ENCODE measurements at regions not wholly inside any gene's neighbourhood (a gene's known extent, or its start where the extent isn't known, plus 50 kb on each side); places are given as distances from the start of the nearest gene placed in this dataset.

DNA sequence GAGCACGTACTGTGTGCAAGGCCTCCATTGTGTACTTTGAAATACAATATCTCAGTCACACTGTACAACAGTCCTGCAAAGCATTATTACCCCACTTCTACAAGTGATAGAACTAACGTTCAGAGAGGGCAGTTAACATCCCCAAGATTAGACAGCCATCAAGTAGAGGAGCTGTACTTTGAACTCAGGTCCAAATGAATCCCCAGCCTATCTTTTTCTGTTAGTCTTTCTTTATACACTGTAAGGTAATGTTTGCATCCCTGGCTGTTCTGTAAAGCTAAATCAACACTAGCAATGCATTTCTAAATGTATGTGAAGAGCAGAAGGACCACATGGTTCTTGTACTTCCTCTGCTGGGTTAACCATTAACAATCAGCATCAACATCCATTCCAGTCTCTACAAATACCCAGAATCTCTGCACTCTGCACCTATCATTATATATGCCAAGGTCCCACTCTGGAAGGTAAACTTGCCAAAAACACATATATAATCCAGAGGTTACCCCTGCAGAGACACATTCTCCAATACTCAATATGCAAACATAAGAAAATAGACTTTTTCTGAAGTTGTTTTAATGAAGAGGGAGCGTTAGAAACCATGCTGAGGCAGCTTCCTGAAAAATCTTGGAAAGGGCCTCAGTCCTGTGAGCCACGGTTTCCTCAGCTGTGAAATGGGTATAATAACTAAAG, 182.3 kb downstream of the MZT1 start:
- H3K36me3 Mint-ChIP-seq, result no peaks in the 10 kb centered on the region
- H3K27ac ChIP-seq (ENCODE audit: low read depth, low read length), result no peak overlapping the region
- H3K27me3 Mint-ChIP-seq, result peaks cover 0 to 12% (median 0%) of the 10 kb centered on the region in 5 donors
- H3K27ac Mint-ChIP-seq, result no peak overlapping the region
- intact Hi-C loops (cut with micrococcal nuclease), result no loop called here
- H3K4me3 ChIP-seq (ENCODE audit: low read length), result no peak overlapping the region
- no peak overlapping the region for H3K4me3 Mint-ChIP-seq
- H3K9me3 ChIP-seq (ENCODE audit: control insufficient read depth in 2 of 3, low read length in 3 of 3), result no peaks in the 10 kb centered on the region
- no peak for DNase-seq
- H3K36me3 ChIP-seq (ENCODE audit: control insufficient read depth in 2 of 3, insufficient read depth in 3 of 3, low read length in 3 of 3), result no peaks in the 10 kb centered on the region
- H3K4me1 ChIP-seq (ENCODE audit: control insufficient read depth in 2 of 2, insufficient read depth in 2 of 2, low read length in 2 of 2), result no peaks in the 10 kb centered on the region
- CTCF ChIA-PET, result no interaction called here
- no peaks in the 10 kb centered on the region for H3K4me1 Mint-ChIP-seq
- H3K9me3 Mint-ChIP-seq, result peaks cover 0 to 5% (median 0%) of the 10 kb centered on the region in 11 donors
- POLR2A ChIA-PET, result no interaction called here
- ATAC-seq, result no peak
- peaks cover 0 to 3% of the 10 kb centered on the region in 2 donors for H3K27me3 ChIP-seq (ENCODE audit: control insufficient read depth in 2 of 2, insufficient read depth in 2 of 2, low read length in 2 of 2)

DNA sequence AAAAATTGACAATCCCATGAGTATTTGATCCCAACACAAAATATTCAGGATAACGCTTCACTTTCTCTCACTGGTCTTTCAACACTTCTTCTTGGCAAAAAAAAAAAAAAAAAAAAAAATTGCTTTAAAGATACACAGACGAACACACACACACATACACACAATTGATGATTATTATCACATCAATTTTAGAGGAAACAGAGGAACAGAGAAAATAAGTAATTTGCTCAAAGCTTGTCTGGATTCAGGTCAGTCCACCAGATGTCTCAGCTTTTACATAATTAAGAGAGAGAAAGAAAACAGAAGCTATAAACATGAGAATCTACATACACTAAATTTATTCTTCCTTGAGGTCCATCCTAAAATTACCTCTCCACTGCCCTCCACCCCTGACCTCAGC, 183.4 kb downstream of the MZT1 start:
- H3K27ac ChIP-seq (ENCODE audit: low read depth, low read length), result no peak overlapping the region
- POLR2A ChIA-PET, result no interaction called here
- H3K27me3 ChIP-seq (ENCODE audit: control insufficient read depth in 2 of 2, insufficient read depth in 2 of 2, low read length in 2 of 2), result peaks cover 0 to 3% of the 10 kb centered on the region in 2 donors
- CTCF ChIA-PET, result interaction anchor here (0.6 kb wide), 1 partner anchor 13 kb away, joined by 3 read pairs; no protein-coding TSS in a partner anchor
- Mint-ChIP-seq H3K4me3 (no peak overlapping the region), H3K4me1 (no peaks in the 10 kb centered on the region), H3K27me3 (peaks cover 0 to 12% (median 0%) of the 10 kb centered on the region in 5 donors), H3K9me3 (peaks cover 0 to 5% (median 0%) of the 10 kb centered on the region in 11 donors), H3K27ac (no peak overlapping the region), H3K36me3 (no peaks in the 10 kb centered on the region)
- ATAC-seq, result no peak
- no peak overlapping the region for H3K4me3 ChIP-seq (ENCODE audit: low read length)
- intact Hi-C loops (cut with micrococcal nuclease), result no loop called here
- H3K36me3 ChIP-seq (ENCODE audit: control insufficient read depth in 2 of 3, insufficient read depth in 3 of 3, low read length in 3 of 3), result no peaks in the 10 kb centered on the region
- no peaks in the 10 kb centered on the region for H3K4me1 ChIP-seq (ENCODE audit: control insufficient read depth in 2 of 2, insufficient read depth in 2 of 2, low read length in 2 of 2)
- H3K9me3 ChIP-seq (ENCODE audit: control insufficient read depth in 2 of 3, low read length in 3 of 3), result no peaks in the 10 kb centered on the region
- DNase-seq, result no peak

DNA sequence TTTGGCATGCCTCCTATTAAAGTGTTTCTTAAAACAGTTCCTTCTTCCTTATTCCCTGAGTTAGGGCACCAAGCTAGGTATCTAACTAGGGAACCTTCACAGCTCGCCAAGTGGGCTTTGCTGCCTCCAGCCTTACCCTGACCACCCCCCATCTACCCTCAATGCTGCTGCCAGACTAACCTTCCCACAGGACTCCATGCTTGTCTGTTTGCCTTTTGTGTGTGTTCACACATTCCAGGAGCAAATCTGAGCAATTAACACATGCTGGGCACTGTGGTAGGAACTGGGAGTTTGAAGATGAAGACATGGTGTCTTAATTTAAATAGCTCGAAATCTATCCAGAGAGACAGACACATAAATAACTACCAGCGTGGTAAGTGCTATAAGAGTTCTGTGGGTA, 185.2 kb downstream of the MZT1 start:
- Mint-ChIP-seq H3K4me3 (no peak overlapping the region), H3K4me1 (no peaks in the 10 kb centered on the region), H3K27ac (no peak overlapping the region), H3K27me3 (peaks cover 0 to 16% (median 0%) of the 10 kb centered on the region in 5 donors), H3K9me3 (peaks cover 0 to 5% (median 0%) of the 10 kb centered on the region in 11 donors), H3K36me3 (no peaks in the 10 kb centered on the region)
- no peaks in the 10 kb centered on the region for H3K36me3 ChIP-seq (ENCODE audit: control insufficient read depth in 2 of 3, insufficient read depth in 3 of 3, low read length in 3 of 3)
- POLR2A ChIA-PET, result no interaction called here
- H3K9me3 ChIP-seq (ENCODE audit: control insufficient read depth in 2 of 3, low read length in 3 of 3), result no peaks in the 10 kb centered on the region
- no peak for ATAC-seq
- peaks cover 0 to 3% of the 10 kb centered on the region in 2 donors for H3K27me3 ChIP-seq (ENCODE audit: control insufficient read depth in 2 of 2, insufficient read depth in 2 of 2, low read length in 2 of 2)
- no peak overlapping the region for H3K27ac ChIP-seq (ENCODE audit: low read depth, low read length)
- intact Hi-C loops (cut with micrococcal nuclease), result no loop called here
- H3K4me1 ChIP-seq (ENCODE audit: control insufficient read depth in 2 of 2, insufficient read depth in 2 of 2, low read length in 2 of 2), result no peaks in the 10 kb centered on the region
- CTCF ChIA-PET, result no interaction called here
- no peak overlapping the region for H3K4me3 ChIP-seq (ENCODE audit: low read length)
- DNase-seq, result no peak

DNA sequence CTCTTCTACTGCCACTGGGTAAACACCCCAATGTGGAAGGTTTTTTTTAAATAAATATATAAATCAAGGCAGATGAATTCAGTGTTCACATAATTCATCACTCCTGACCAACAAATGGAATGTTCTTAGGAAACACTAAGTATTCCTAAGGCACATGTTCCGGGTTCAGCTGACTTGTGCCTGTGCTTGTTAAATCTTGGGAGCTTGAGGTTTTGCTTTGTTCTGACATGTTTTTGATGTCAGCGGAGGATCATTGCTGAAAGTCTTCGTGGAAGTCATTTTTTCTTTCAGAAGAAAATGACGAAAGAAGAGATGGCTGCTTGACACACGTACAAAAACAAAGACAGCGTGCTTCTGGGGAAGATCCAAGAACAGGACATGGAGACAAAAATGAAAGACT, 185.8 kb downstream of the MZT1 start:
- no peaks in the 10 kb centered on the region for H3K9me3 ChIP-seq (ENCODE audit: control insufficient read depth in 2 of 3, low read length in 3 of 3)
- intact Hi-C loops (cut with micrococcal nuclease), result no loop called here
- Mint-ChIP-seq H3K27ac (no peak overlapping the region), H3K4me3 (no peak overlapping the region), H3K4me1 (no peaks in the 10 kb centered on the region), H3K9me3 (peaks cover 0 to 5% (median 0%) of the 10 kb centered on the region in 11 donors), H3K27me3 (peaks cover 0 to 16% (median 0%) of the 10 kb centered on the region in 5 donors), H3K36me3 (no peaks in the 10 kb centered on the region)
- ATAC-seq (no peak), DNase-seq (no peak)
- H3K27ac ChIP-seq (ENCODE audit: low read depth, low read length), result no peak overlapping the region
- no peak overlapping the region for H3K4me3 ChIP-seq (ENCODE audit: low read length)
- CTCF ChIA-PET, result no interaction called here
- H3K36me3 ChIP-seq (ENCODE audit: control insufficient read depth in 2 of 3, insufficient read depth in 3 of 3, low read length in 3 of 3), result no peaks in the 10 kb centered on the region
- POLR2A ChIA-PET, result no interaction called here
- peaks cover 0 to 3% of the 10 kb centered on the region in 2 donors for H3K27me3 ChIP-seq (ENCODE audit: control insufficient read depth in 2 of 2, insufficient read depth in 2 of 2, low read length in 2 of 2)
- no peaks in the 10 kb centered on the region for H3K4me1 ChIP-seq (ENCODE audit: control insufficient read depth in 2 of 2, insufficient read depth in 2 of 2, low read length in 2 of 2)

DNA sequence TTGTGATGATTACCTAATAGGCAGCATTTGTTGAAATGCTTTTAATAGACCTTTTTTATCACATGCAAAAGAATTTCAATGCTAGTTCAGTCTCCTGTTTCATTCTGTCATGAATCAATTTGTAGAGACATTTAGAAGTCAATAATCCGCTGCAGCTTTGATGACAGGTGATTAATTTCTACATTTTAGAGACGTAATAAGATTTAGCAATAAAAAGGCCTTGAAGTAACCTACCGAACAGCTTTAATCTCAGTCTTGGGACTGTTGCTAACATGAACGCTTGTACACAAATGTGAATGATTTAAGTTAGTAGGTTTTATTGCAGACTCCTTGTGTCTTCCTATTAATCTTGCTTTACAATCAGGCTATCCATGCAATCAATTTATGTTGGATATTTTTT, 186.5 kb downstream of the MZT1 start:
- ATAC-seq (no peak), DNase-seq (no peak)
- CTCF ChIA-PET, result no interaction called here
- H3K4me1 ChIP-seq (ENCODE audit: control insufficient read depth in 2 of 2, insufficient read depth in 2 of 2, low read length in 2 of 2), result no peaks in the 10 kb centered on the region
- H3K9me3 Mint-ChIP-seq, result peaks cover 0 to 5% (median 0%) of the 10 kb centered on the region in 11 donors
- no peak overlapping the region for H3K4me3 ChIP-seq (ENCODE audit: low read length)
- no peak overlapping the region for H3K27ac Mint-ChIP-seq
- no peaks in the 10 kb centered on the region for H3K36me3 Mint-ChIP-seq
- no peaks in the 10 kb centered on the region for H3K4me1 Mint-ChIP-seq
- H3K27me3 ChIP-seq (ENCODE audit: control insufficient read depth in 2 of 2, insufficient read depth in 2 of 2, low read length in 2 of 2), result peaks cover 0 to 3% of the 10 kb centered on the region in 2 donors
- no peaks in the 10 kb centered on the region for H3K9me3 ChIP-seq (ENCODE audit: control insufficient read depth in 2 of 3, low read length in 3 of 3)
- H3K27ac ChIP-seq (ENCODE audit: low read depth, low read length), result no peak overlapping the region
- H3K27me3 Mint-ChIP-seq, result peaks cover 0 to 16% (median 0%) of the 10 kb centered on the region in 5 donors
- H3K36me3 ChIP-seq (ENCODE audit: control insufficient read depth in 2 of 3, insufficient read depth in 3 of 3, low read length in 3 of 3), result no peaks in the 10 kb centered on the region
- POLR2A ChIA-PET, result no interaction called here
- intact Hi-C loops (cut with micrococcal nuclease), result no loop called here
- H3K4me3 Mint-ChIP-seq, result no peak overlapping the region

DNA sequence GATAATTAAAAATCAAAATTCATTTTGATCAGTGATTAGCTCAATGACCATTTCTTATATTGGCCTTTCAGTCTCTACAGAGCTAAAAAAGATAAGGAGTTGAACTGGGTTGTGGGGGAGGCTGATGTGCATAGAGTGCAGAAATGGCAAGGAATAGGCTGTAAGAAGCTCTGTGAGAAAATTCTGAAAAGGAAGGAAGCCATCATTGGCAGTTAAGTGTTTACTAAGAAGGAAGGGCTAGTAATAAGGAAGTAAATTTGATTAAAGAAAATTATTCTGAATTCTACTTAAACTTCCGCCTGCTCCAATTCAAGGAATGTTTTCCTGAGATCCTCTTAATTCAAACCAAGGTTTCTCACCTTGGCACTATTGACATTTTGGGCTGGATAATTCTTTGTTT, 187.5 kb downstream of the MZT1 start:
- no peak overlapping the region for H3K4me3 Mint-ChIP-seq
- Histone ChIP-seq H3K4me1 (ENCODE audit: control insufficient read depth in 2 of 2, insufficient read depth in 2 of 2, low read length in 2 of 2) (no peaks in the 10 kb centered on the region), H3K36me3 (ENCODE audit: control insufficient read depth in 2 of 3, insufficient read depth in 3 of 3, low read length in 3 of 3) (no peaks in the 10 kb centered on the region), H3K27ac (ENCODE audit: low read depth, low read length) (no peak overlapping the region), H3K9me3 (ENCODE audit: control insufficient read depth in 2 of 3, low read length in 3 of 3) (no peaks in the 10 kb centered on the region), H3K27me3 (ENCODE audit: control insufficient read depth in 2 of 2, insufficient read depth in 2 of 2, low read length in 2 of 2) (peaks cover 0 to 3% of the 10 kb centered on the region in 2 donors), H3K4me3 (ENCODE audit: low read length) (no peak overlapping the region)
- H3K4me1 Mint-ChIP-seq, result no peaks in the 10 kb centered on the region
- ChIA-PET CTCF (no interaction called here), POLR2A (no interaction called here)
- ATAC-seq (no peak), DNase-seq (no peak)
- H3K9me3 Mint-ChIP-seq, result peaks cover 0 to 5% (median 0%) of the 10 kb centered on the region in 11 donors
- H3K36me3 Mint-ChIP-seq, result no peaks in the 10 kb centered on the region
- H3K27me3 Mint-ChIP-seq, result peaks cover 0 to 16% (median 0%) of the 10 kb centered on the region in 5 donors
- intact Hi-C loops (cut with micrococcal nuclease), result no loop called here
- no peak overlapping the region for H3K27ac Mint-ChIP-seq

DNA sequence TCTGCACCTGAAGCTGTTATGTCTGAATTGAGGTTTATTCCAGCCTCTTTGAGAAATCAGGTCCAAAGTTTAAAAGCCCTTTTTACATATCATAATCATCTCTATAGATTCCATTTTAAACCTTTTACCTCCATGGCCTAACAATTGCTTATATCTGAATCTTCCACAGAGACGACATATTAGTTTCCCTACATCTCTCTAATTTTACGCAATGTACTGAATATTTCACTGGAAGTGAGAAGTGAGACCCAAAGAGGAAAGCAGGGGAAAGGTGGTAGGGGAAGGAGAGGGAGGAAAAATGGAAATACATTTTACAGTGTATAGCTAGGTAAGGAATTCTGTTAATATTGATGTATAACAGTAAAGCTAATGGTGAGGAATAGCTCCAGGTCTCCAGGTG, 189.6 kb downstream of the MZT1 start:
- H3K4me3 Mint-ChIP-seq, result no peak overlapping the region
- no peaks in the 10 kb centered on the region for H3K4me1 Mint-ChIP-seq
- H3K9me3 Mint-ChIP-seq, result peaks cover 0 to 3% (median 0%) of the 10 kb centered on the region in 11 donors
- intact Hi-C loops (cut with micrococcal nuclease), result no loop called here
- CTCF ChIA-PET, result no interaction called here
- H3K27ac Mint-ChIP-seq, result no peak overlapping the region
- no peaks in the 10 kb centered on the region for H3K4me1 ChIP-seq (ENCODE audit: control insufficient read depth in 2 of 2, insufficient read depth in 2 of 2, low read length in 2 of 2)
- no peak overlapping the region for H3K27ac ChIP-seq (ENCODE audit: low read depth, low read length)
- H3K36me3 ChIP-seq (ENCODE audit: control insufficient read depth in 2 of 3, insufficient read depth in 3 of 3, low read length in 3 of 3), result no peaks in the 10 kb centered on the region
- H3K9me3 ChIP-seq (ENCODE audit: control insufficient read depth in 2 of 3, low read length in 3 of 3), result no peaks in the 10 kb centered on the region
- no peak overlapping the region for H3K4me3 ChIP-seq (ENCODE audit: low read length)
- no peaks in the 10 kb centered on the region for H3K27me3 ChIP-seq (ENCODE audit: control insufficient read depth in 2 of 2, insufficient read depth in 2 of 2, low read length in 2 of 2)
- no peak for ATAC-seq
- H3K36me3 Mint-ChIP-seq, result no peaks in the 10 kb centered on the region
- peaks cover 0 to 11% (median 0%) of the 10 kb centered on the region in 5 donors for H3K27me3 Mint-ChIP-seq
- POLR2A ChIA-PET, result no interaction called here
- no peak for DNase-seq

Measured in naive thymus-derived CD4-positive, alpha-beta T cell (primary cell).